ENCODE measurements at regions not wholly inside any gene's neighbourhood (a gene's known extent, or its start where the extent isn't known, plus 50 kb on each side); places are given as distances from the start of the nearest gene placed in this dataset.
A peak's percentile ranks its signal among the peaks of the same experiment; 100 is the strongest.

- H3K36me3 ChIP-seq (replicated peaks in 1 of 2; ENCODE audit: control insufficient read depth in 2 of 2, insufficient read depth in 2 of 2, low read length in 2 of 2) = no peaks in the 10 kb centered on the region
- peaks cover 0 to 4% of the 10 kb centered on the region in 2 donors for H3K9me3 ChIP-seq (replicated peaks in 1 of 2; ENCODE audit: control insufficient read depth in 2 of 2, insufficient read depth in 1 of 2, low read depth in 1 of 2, low read length in 2 of 2)
- H2AFZ ChIP-seq (ENCODE audit: low read length) = no peak overlapping the region
- H3K27ac ChIP-seq (replicated peaks; ENCODE audit: low read length) = no peak overlapping the region
- H3K4ac ChIP-seq (ENCODE audit: low read length) = no peak overlapping the region
- H2BK5ac ChIP-seq (ENCODE audit: low read length) = no peak overlapping the region
- no peak overlapping the region for H3K23ac ChIP-seq (ENCODE audit: low read depth, low read length, poor library complexity)
- H3K9ac ChIP-seq (ENCODE audit: low read depth, low read length, poor library complexity) = no peak overlapping the region
- H3K79me1 ChIP-seq (ENCODE audit: low read depth, low read length) = no peaks in the 10 kb centered on the region
- no peak overlapping the region for H3K4me2 ChIP-seq (ENCODE audit: insufficient read depth, low read length, poor library complexity, severe bottlenecking)
- no peak overlapping the region for H2BK12ac ChIP-seq (ENCODE audit: low read length)
- no peaks in the 10 kb centered on the region for H3K27me3 ChIP-seq (ENCODE audit: control insufficient read depth in 3 of 3, insufficient read depth in 3 of 3, low read depth in 1 of 3, low read length in 3 of 3)
- H2BK120ac ChIP-seq (ENCODE audit: low read depth, low read length) = no peak overlapping the region
- H2AK5ac ChIP-seq (ENCODE audit: low read depth, low read length) = no peak overlapping the region
- H3K4me1 ChIP-seq (ENCODE audit: control insufficient read depth in 2 of 2, insufficient read depth in 1 of 2, low read depth in 1 of 2, low read length in 2 of 2) = peaks cover 0 to 4% of the 10 kb centered on the region in 2 donors
- H3K18ac ChIP-seq (ENCODE audit: low read length) = no peak overlapping the region
- H4K8ac ChIP-seq (ENCODE audit: low read depth, low read length) = no peak overlapping the region
- no peak overlapping the region for H4K91ac ChIP-seq (ENCODE audit: low read depth, low read length, poor library complexity)
- H3K4me3 ChIP-seq (ENCODE audit: low read length in 2 of 2) = no peak overlapping the region
- no peak overlapping the region for H2BK15ac ChIP-seq (ENCODE audit: low read length)
- DNase-seq (ENCODE audit: low spot score) = no peak
- H3K14ac ChIP-seq (ENCODE audit: low read length) = no peak overlapping the region
Observed at GRCh38 chr3:28950614-28951013, 330.3 kb upstream of the RBMS3 start.

DNA sequence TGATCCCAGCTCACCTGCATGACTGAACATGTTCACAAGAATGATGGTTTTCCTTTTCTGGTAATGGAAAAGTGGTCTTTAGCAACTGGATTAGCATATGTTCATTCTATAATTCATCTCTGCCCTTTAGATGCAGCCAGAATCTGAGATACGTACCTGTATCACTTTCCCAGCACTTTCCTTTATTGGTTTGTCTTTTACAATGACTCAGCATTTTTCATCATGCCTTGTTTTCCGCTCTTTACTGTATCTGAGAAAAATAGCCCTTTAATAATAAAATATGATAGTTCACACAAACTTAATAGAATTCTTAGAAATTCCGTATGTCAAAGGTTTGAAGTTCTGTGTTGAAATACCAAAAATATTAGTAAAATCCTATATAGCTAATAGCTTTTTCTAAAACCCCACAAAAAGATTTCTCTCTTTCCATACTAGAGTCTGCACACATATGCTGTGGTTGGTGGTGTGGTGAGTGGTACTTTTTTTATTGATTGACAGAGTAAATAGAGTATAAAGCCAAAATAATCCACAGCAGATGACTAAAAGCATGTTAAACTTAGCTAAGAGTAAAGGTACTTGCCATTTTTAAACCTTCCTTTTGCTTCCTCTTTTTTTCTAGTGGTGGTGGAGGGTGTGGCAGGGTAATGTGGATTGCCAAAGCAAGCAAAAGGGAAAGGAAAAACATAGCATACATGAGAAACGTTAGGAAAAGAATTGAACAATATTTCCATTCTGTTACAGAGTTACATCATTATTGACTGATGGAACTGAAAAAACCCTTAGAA is 328.9 kb upstream of the RBMS3 start:
- H3K4ac ChIP-seq (ENCODE audit: low read length) = no peak overlapping the region
- H4K8ac ChIP-seq (ENCODE audit: low read depth, low read length) = no peak overlapping the region
- H2BK120ac ChIP-seq (ENCODE audit: low read depth, low read length) = no peak overlapping the region
- H2BK5ac ChIP-seq (ENCODE audit: low read length) = no peak overlapping the region
- H3K79me1 ChIP-seq (ENCODE audit: low read depth, low read length) = no peaks in the 10 kb centered on the region
- H2BK12ac ChIP-seq (ENCODE audit: low read length) = no peak overlapping the region
- WGBS, 2 donors (ENCODE audit: extremely low coverage in 2 of 2, insufficient read length in 2 of 2, insufficient replicate concordance in 1 of 2) = no CpG with 5 or more reads among the region's 4 CpGs
- no peak overlapping the region for H2AK5ac ChIP-seq (ENCODE audit: low read depth, low read length)
- no peak overlapping the region for H3K14ac ChIP-seq (ENCODE audit: low read length)
- peaks cover 0 to 4% of the 10 kb centered on the region in 2 donors for H3K9me3 ChIP-seq (replicated peaks in 1 of 2; ENCODE audit: control insufficient read depth in 2 of 2, insufficient read depth in 1 of 2, low read depth in 1 of 2, low read length in 2 of 2)
- peaks cover 0 to 4% of the 10 kb centered on the region in 2 donors for H3K4me1 ChIP-seq (ENCODE audit: control insufficient read depth in 2 of 2, insufficient read depth in 1 of 2, low read depth in 1 of 2, low read length in 2 of 2)
- no peak for DNase-seq (ENCODE audit: low spot score)
- no peak overlapping the region for H3K4me2 ChIP-seq (ENCODE audit: insufficient read depth, low read length, poor library complexity, severe bottlenecking)
- H3K9ac ChIP-seq (ENCODE audit: low read depth, low read length, poor library complexity) = no peak overlapping the region
- H3K4me3 ChIP-seq (ENCODE audit: low read length in 2 of 2) = no peak overlapping the region
- no peak overlapping the region for H3K23ac ChIP-seq (ENCODE audit: low read depth, low read length, poor library complexity)
- H3K27ac ChIP-seq (replicated peaks; ENCODE audit: low read length) = no peak overlapping the region
- no peak overlapping the region for H3K18ac ChIP-seq (ENCODE audit: low read length)
- H3K36me3 ChIP-seq (replicated peaks in 1 of 2; ENCODE audit: control insufficient read depth in 2 of 2, insufficient read depth in 2 of 2, low read length in 2 of 2) = no peaks in the 10 kb centered on the region
- no peak overlapping the region for H4K91ac ChIP-seq (ENCODE audit: low read depth, low read length, poor library complexity)
- no peak overlapping the region for H2BK15ac ChIP-seq (ENCODE audit: low read length)
- H3K27me3 ChIP-seq (ENCODE audit: control insufficient read depth in 3 of 3, insufficient read depth in 3 of 3, low read depth in 1 of 3, low read length in 3 of 3) = no peaks in the 10 kb centered on the region
- H2AFZ ChIP-seq (ENCODE audit: low read length) = no peak overlapping the region

GRCh38 chr3:28958656-28959055 is 322.2 kb upstream of the RBMS3 start:
- H3K27ac ChIP-seq (replicated peaks; ENCODE audit: low read length) = no peak overlapping the region
- no peak overlapping the region for H3K4me3 ChIP-seq (ENCODE audit: low read length in 2 of 2)
- no peak overlapping the region for H3K14ac ChIP-seq (ENCODE audit: low read length)
- H3K9ac ChIP-seq (ENCODE audit: low read depth, low read length, poor library complexity) = peak overlapping the region; percentile 60
- H2AK5ac ChIP-seq (ENCODE audit: low read depth, low read length) = no peak overlapping the region
- H2BK120ac ChIP-seq (ENCODE audit: low read depth, low read length) = no peak overlapping the region
- no peak overlapping the region for H2AFZ ChIP-seq (ENCODE audit: low read length)
- no peak overlapping the region for H2BK5ac ChIP-seq (ENCODE audit: low read length)
- H3K18ac ChIP-seq (ENCODE audit: low read length) = peak overlapping the region; percentile 57
- peaks cover 0 to 2% of the 10 kb centered on the region in 2 donors for H3K4me1 ChIP-seq (ENCODE audit: control insufficient read depth in 2 of 2, insufficient read depth in 1 of 2, low read depth in 1 of 2, low read length in 2 of 2)
- H3K36me3 ChIP-seq (replicated peaks in 1 of 2; ENCODE audit: control insufficient read depth in 2 of 2, insufficient read depth in 2 of 2, low read length in 2 of 2) = no peaks in the 10 kb centered on the region
- no peak overlapping the region for H3K4ac ChIP-seq (ENCODE audit: low read length)
- no peaks in the 10 kb centered on the region for H3K79me1 ChIP-seq (ENCODE audit: low read depth, low read length)
- H3K23ac ChIP-seq (ENCODE audit: low read depth, low read length, poor library complexity) = no peak overlapping the region
- no peak overlapping the region for H3K4me2 ChIP-seq (ENCODE audit: insufficient read depth, low read length, poor library complexity, severe bottlenecking)
- H2BK15ac ChIP-seq (ENCODE audit: low read length) = no peak overlapping the region
- no peak overlapping the region for H4K91ac ChIP-seq (ENCODE audit: low read depth, low read length, poor library complexity)
- H3K27me3 ChIP-seq (ENCODE audit: control insufficient read depth in 3 of 3, insufficient read depth in 3 of 3, low read depth in 1 of 3, low read length in 3 of 3) = no peaks in the 10 kb centered on the region
- WGBS, 2 donors (ENCODE audit: extremely low coverage in 2 of 2, insufficient read length in 2 of 2, insufficient replicate concordance in 1 of 2) = no CpG with 5 or more reads among the region's 3 CpGs
- peak overlapping the region; percentile 3 for H4K8ac ChIP-seq (ENCODE audit: low read depth, low read length)
- DNase-seq (ENCODE audit: low spot score) = no peak
- H2BK12ac ChIP-seq (ENCODE audit: low read length) = peak overlapping the region; percentile 41
- H3K9me3 ChIP-seq (replicated peaks in 1 of 2; ENCODE audit: control insufficient read depth in 2 of 2, insufficient read depth in 1 of 2, low read depth in 1 of 2, low read length in 2 of 2) = peaks cover 3 to 9% of the 10 kb centered on the region in 2 donors

GRCh38 chr3:28971156-28971555 is 309.7 kb upstream of the RBMS3 start:
- Histone ChIP-seq H2AK5ac (ENCODE audit: low read depth, low read length) (no peak overlapping the region), H2AFZ (ENCODE audit: low read length) (no peak overlapping the region), H2BK12ac (ENCODE audit: low read length) (no peak overlapping the region)

More at GRCh38 chr3:28971156-28971555, 309.7 kb upstream of the RBMS3 start:
- H4K91ac ChIP-seq (ENCODE audit: low read depth, low read length, poor library complexity) = no peak overlapping the region
- H3K9me3 ChIP-seq (replicated peaks in 1 of 2; ENCODE audit: control insufficient read depth in 2 of 2, insufficient read depth in 1 of 2, low read depth in 1 of 2, low read length in 2 of 2) = peaks cover 0 to 8% of the 10 kb centered on the region in 2 donors
- no peak overlapping the region for H2BK15ac ChIP-seq (ENCODE audit: low read length)
- no peak for DNase-seq (ENCODE audit: low spot score)
- no peaks in the 10 kb centered on the region for H3K27me3 ChIP-seq (ENCODE audit: control insufficient read depth in 3 of 3, insufficient read depth in 3 of 3, low read depth in 1 of 3, low read length in 3 of 3)
- no CpG with 5 or more reads among the region's 3 CpGs for WGBS, 2 donors (ENCODE audit: extremely low coverage in 2 of 2, insufficient read length in 2 of 2, insufficient replicate concordance in 1 of 2)
- no peak overlapping the region for H2BK5ac ChIP-seq (ENCODE audit: low read length)
- no peak overlapping the region for H3K9ac ChIP-seq (ENCODE audit: low read depth, low read length, poor library complexity)
- H3K36me3 ChIP-seq (replicated peaks in 1 of 2; ENCODE audit: control insufficient read depth in 2 of 2, insufficient read depth in 2 of 2, low read length in 2 of 2) = no peaks in the 10 kb centered on the region
- H3K4ac ChIP-seq (ENCODE audit: low read length) = no peak overlapping the region
- H3K4me1 ChIP-seq (ENCODE audit: control insufficient read depth in 2 of 2, insufficient read depth in 1 of 2, low read depth in 1 of 2, low read length in 2 of 2) = no peaks in the 10 kb centered on the region
- H2BK120ac ChIP-seq (ENCODE audit: low read depth, low read length) = no peak overlapping the region
- H3K79me1 ChIP-seq (ENCODE audit: low read depth, low read length) = no peaks in the 10 kb centered on the region
- H3K4me2 ChIP-seq (ENCODE audit: insufficient read depth, low read length, poor library complexity, severe bottlenecking) = no peak overlapping the region
- H3K14ac ChIP-seq (ENCODE audit: low read length) = no peak overlapping the region
- H3K18ac ChIP-seq (ENCODE audit: low read length) = no peak overlapping the region
- no peak overlapping the region for H4K8ac ChIP-seq (ENCODE audit: low read depth, low read length)
- no peak overlapping the region for H3K23ac ChIP-seq (ENCODE audit: low read depth, low read length, poor library complexity)
- H3K27ac ChIP-seq (replicated peaks; ENCODE audit: low read length) = no peak overlapping the region
- no peak overlapping the region for H3K4me3 ChIP-seq (ENCODE audit: low read length in 2 of 2)
